Neural progenitor cell (in vitro differentiated cells): ENCODE measurements at regions not wholly inside any gene's neighbourhood (a gene's known extent, or its start where the extent isn't known, plus 50 kb on each side); places are given as distances from the start of the nearest gene placed in this dataset.
A peak's percentile ranks its signal among the peaks of the same experiment; 100 is the strongest.

ENCODE experiments used
- DNase-seq: peaks from one replicate; pipeline ENCODE4 v3.0.0-alpha.2; 2016; ENCODE audit warnings: low spot score
- H2AFZ ChIP-seq: fragments of 200-600 bp; sonication (generic); replicated peaks from 2 replicates; pipeline ENCODE4 v1.6.1; 2016; ENCODE audit warnings: antibody characterized with exemption
- H3F3A ChIP-seq: fragments of 200-600 bp; sonication (generic); 2 replicates; pipeline ENCODE4 v1.6.1; 2016; ENCODE audit warnings: antibody characterized with exemption, low read depth
- H3K27ac ChIP-seq: fragments of 200-600 bp; sonication (generic); 2 replicates; pipeline ENCODE4 v1.5.1; 2016; ENCODE audit warnings: mild to moderate bottlenecking
- H3K27me3 ChIP-seq: fragments of 200-600 bp; sonication (generic); 2 replicates; pipeline ENCODE4 v1.6.1; 2016; ENCODE audit warnings: mild to moderate bottlenecking, moderate library complexity
- H3K36me3 ChIP-seq: fragments of 200-600 bp; sonication (generic); 2 replicates; pipeline ENCODE4 v1.5.1; 2016
- H3K4me1 ChIP-seq: fragments of 200-600 bp; sonication (generic); 2 replicates; pipeline ENCODE4 v1.6.1; 2016; ENCODE audit warnings: mixed run types
- H3K4me2 ChIP-seq: fragments of 200-600 bp; sonication (generic); 2 replicates; pipeline ENCODE4 v1.6.1; 2016
- H3K4me3 ChIP-seq: fragments of 200-600 bp; sonication (generic); 2 replicates; pipeline ENCODE4 v1.5.1; 2016
- H3K79me2 ChIP-seq: fragments of 200-600 bp; sonication (generic); 2 replicates; pipeline ENCODE4 v1.6.1; 2016; ENCODE audit warnings: low read depth
- H3K9ac ChIP-seq: fragments of 200-600 bp; sonication (generic); 2 replicates; pipeline ENCODE4 v1.6.1; 2016
- H3K9me3 ChIP-seq: fragments of 200-600 bp; sonication (generic); 2 replicates; pipeline ENCODE4 v1.5.1; 2016; ENCODE audit warnings: low read depth
- H4K20me1 ChIP-seq: fragments of 200-600 bp; sonication (generic); 2 replicates; pipeline ENCODE4 v1.6.1; 2016; ENCODE audit warnings: low read depth
- H3K27ac Mint-ChIP-seq: 3 replicates; pipeline ENCODE4 v1.8.0; 2021; ENCODE audit warnings: mixed read lengths
- H3K27me3 Mint-ChIP-seq: 2 replicates; pipeline ENCODE4 v1.8.0; 2022; ENCODE audit warnings: low read depth, mild to moderate bottlenecking, inconsistent platforms, moderate library complexity, mixed read lengths; ENCODE audit not compliant: insufficient read depth
- H3K36me3 Mint-ChIP-seq: 3 replicates; pipeline ENCODE4 v1.8.0; 2021; ENCODE audit warnings: mixed read lengths
- H3K4me1 Mint-ChIP-seq: 3 replicates; pipeline ENCODE4 v1.8.0; 2021; ENCODE audit warnings: mixed read lengths
- H3K4me3 Mint-ChIP-seq: 3 replicates; pipeline ENCODE4 v1.8.0; 2021; ENCODE audit warnings: mild to moderate bottlenecking, moderate library complexity, mixed read lengths
- H3K9me3 Mint-ChIP-seq: 3 replicates; pipeline ENCODE4 v1.8.0; 2020; ENCODE audit warnings: mixed read lengths
- CTCF ChIP-seq: fragments of 200-600 bp; sonication (generic); IDR thresholded peaks from 2 replicates; pipeline ENCODE4 v1.5.1; 2017; ENCODE audit warnings: antibody characterized with exemption, mild to moderate bottlenecking
- EZH2 ChIP-seq: fragments of 200-600 bp; sonication (generic); IDR thresholded peaks from 2 replicates; pipeline ENCODE4 v1.6.1; 2017; ENCODE audit warnings: antibody characterized with exemption, mild to moderate bottlenecking, moderate library complexity
- EZH2phosphoT487 ChIP-seq: fragments of 200-600 bp; sonication (generic); IDR thresholded peaks from 2 replicates; pipeline ENCODE4 v1.6.1; 2017; ENCODE audit warnings: antibody characterized with exemption

GRCh38 chr10:29691564-29692072, 56.8 kb upstream of the SVIL start:
- Histone ChIP-seq H3K27me3 (no peaks in the 10 kb centered on the region), H3F3A (peaks cover 17% of the 10 kb centered on the region), H2AFZ (no peak overlapping the region), H3K9me3 (no peaks in the 10 kb centered on the region), H4K20me1 (peaks cover 27% of the 10 kb centered on the region), H3K36me3 (no peaks in the 10 kb centered on the region), H3K27ac (no peak overlapping the region), H3K4me2 (no peak overlapping the region), H3K79me2 (peaks cover 38% of the 10 kb centered on the region), H3K4me3 (no peak overlapping the region), H3K4me1 (peaks cover 14% of the 10 kb centered on the region), H3K9ac (no peak overlapping the region)
- H3K4me1 Mint-ChIP-seq, result peaks cover 41% of the 10 kb centered on the region
- DNase-seq, result no peak
- peaks cover 11% of the 10 kb centered on the region for H3K36me3 Mint-ChIP-seq
- peaks cover 5% of the 10 kb centered on the region for H3K27me3 Mint-ChIP-seq
- TF ChIP-seq EZH2phosphoT487 (no peak), EZH2 (no peak), CTCF (no peak)
- H3K27ac Mint-ChIP-seq, result no peak overlapping the region
- H3K9me3 Mint-ChIP-seq, result peaks cover 11% of the 10 kb centered on the region
- H3K4me3 Mint-ChIP-seq, result no peak overlapping the region

- Histone ChIP-seq H3K27me3 (no peaks in the 10 kb centered on the region), H3K4me3 (no peak overlapping the region), H3K36me3 (no peaks in the 10 kb centered on the region), H3K27ac (no peak overlapping the region), H3K79me2 (peaks cover 29% of the 10 kb centered on the region), H3F3A (peaks cover 17% of the 10 kb centered on the region), H3K4me1 (peaks cover 14% of the 10 kb centered on the region), H3K9me3 (no peaks in the 10 kb centered on the region), H3K4me2 (no peak overlapping the region), H4K20me1 (peaks cover 27% of the 10 kb centered on the region), H2AFZ (no peak overlapping the region), H3K9ac (no peak overlapping the region)
- no peak for TF ChIP-seq EZH2
- TF ChIP-seq CTCF, result no peak
- TF ChIP-seq EZH2phosphoT487, result no peak
- Mint-ChIP-seq H3K4me1 (peaks cover 40% of the 10 kb centered on the region), H3K4me3 (no peak overlapping the region), H3K27me3 (no peaks in the 10 kb centered on the region), H3K36me3 (peaks cover 25% of the 10 kb centered on the region), H3K9me3 (peaks cover 4% of the 10 kb centered on the region), H3K27ac (no peak overlapping the region)
- no peak for DNase-seq
Measured at GRCh38 chr10:29689001-29689400, 54.2 kb upstream of the SVIL start.

GRCh38 chr10:29688230-29688661, 53.5 kb upstream of the SVIL start:
- H3K4me3 ChIP-seq, result no peak overlapping the region
- no peaks in the 10 kb centered on the region for H3K27me3 Mint-ChIP-seq
- H3K27ac Mint-ChIP-seq, result peak overlapping the region; percentile 74

More at GRCh38 chr10:29688230-29688661, 53.5 kb upstream of the SVIL start:
- Histone ChIP-seq H4K20me1 (peaks cover 27% of the 10 kb centered on the region), H3K4me1 (peaks cover 14% of the 10 kb centered on the region), H3K79me2 (peaks cover 26% of the 10 kb centered on the region), H3K36me3 (no peaks in the 10 kb centered on the region), H3K27ac (no peak overlapping the region), H2AFZ (no peak overlapping the region), H3F3A (peaks cover 17% of the 10 kb centered on the region), H3K9me3 (no peaks in the 10 kb centered on the region), H3K9ac (no peak overlapping the region), H3K4me2 (peak overlapping the region; percentile 11), H3K27me3 (no peaks in the 10 kb centered on the region)
- Mint-ChIP-seq H3K4me3 (peak overlapping the region; percentile 59), H3K4me1 (peaks cover 37% of the 10 kb centered on the region), H3K9me3 (peaks cover 2% of the 10 kb centered on the region), H3K36me3 (peaks cover 29% of the 10 kb centered on the region)
- no peak for TF ChIP-seq CTCF
- no peak for TF ChIP-seq EZH2
- TF ChIP-seq EZH2phosphoT487, result no peak
- peak; percentile 57 for DNase-seq
